HG03139 (cell line): ENCODE measurements at regions not wholly inside any gene's neighbourhood (a gene's known extent, or its start where the extent isn't known, plus 50 kb on each side); places are given as distances from the start of the nearest gene placed in this dataset.
"Not testable (repeated sequence)": the region's sequence is repeated elsewhere in the genome, so short reads cannot be mapped to it uniquely, and the experiment has no call there.

Experiments
- ATAC-seq: cut with Tn5 transposase; IDR thresholded peaks from one replicate; pipeline ENCODE4 v1.9.1; 2021; ENCODE audit not compliant: unreplicated experiment

DNA sequence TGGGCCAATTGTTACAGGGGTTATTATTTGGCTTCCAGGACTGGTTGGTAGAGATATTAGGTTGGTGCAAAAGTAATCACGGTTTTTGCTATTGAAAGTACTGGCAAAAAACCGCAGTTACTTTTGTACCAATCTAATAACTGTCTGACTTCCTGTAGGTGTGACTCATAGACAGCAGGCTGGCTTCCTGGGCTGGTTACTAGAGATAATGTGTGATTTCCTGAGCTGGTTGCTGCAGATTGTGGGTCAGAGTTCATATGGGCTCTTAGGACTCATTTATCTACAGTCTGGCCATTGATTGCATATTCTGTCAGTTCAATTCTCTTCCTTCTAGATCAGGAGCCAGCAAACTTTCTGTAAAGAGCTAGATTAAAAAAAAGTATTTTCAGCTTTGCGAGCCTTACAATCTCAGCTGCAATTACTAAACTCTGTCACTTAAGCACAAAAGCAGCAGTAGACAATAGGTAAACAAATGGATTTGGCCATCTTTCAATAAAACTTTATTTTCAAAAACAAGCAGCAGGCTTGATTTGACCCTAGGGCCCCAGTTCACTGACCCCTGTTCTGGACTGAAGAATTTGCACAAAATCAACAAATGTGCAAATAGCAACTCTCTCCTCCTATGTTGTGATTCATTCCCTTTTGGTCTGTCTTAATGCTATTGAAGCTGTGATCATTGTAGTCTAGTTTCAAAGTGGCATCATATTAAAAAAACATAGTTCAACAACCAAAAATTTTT lies 50.8 kb upstream of the BOD1L1 start:
- ATAC-seq = no peak

GRCh38 chr4:13681570-13681969 lies 54.0 kb upstream of the BOD1L1 start:
- no peak for ATAC-seq

DNA sequence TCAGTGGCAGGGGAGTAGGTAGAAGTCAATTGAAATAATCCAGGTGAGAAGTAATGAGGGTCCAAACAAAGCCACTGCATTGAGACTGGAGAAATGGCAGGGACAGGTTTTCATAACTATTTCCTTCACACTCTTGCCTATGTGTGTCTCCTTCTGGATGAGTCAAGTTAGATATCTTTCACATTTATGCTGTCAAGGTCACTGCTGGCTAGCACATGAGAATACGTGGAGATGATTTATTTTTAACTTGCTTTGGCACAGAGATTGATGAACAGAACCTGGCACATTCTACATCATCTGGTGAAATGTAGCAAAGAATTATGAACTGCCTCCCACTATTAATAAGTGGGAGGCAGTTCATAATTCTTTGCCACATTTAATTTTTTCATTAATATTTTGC lies 66.7 kb upstream of the BOD1L1 start:
- ATAC-seq = no peak

DNA sequence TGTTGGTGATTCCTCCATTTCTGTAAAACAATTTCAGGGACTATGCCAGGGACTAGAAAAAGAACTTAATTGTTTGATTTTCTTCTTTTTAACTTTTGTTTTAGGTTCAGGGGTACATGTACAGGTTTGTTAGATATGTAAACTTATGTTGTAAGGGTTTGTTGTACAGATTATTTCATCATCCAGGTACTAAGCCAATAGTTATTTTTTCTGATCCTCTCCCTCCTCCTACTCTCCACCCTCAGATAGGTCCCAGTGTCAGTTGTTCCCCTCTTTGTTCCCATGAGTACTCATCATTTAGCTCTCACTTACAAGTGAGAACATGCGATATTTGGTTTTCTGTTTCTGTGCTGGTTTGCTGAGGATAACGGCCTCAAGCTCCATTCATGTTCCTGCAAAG lies 70.8 kb upstream of the BOD1L1 start:
- no peak for ATAC-seq

DNA sequence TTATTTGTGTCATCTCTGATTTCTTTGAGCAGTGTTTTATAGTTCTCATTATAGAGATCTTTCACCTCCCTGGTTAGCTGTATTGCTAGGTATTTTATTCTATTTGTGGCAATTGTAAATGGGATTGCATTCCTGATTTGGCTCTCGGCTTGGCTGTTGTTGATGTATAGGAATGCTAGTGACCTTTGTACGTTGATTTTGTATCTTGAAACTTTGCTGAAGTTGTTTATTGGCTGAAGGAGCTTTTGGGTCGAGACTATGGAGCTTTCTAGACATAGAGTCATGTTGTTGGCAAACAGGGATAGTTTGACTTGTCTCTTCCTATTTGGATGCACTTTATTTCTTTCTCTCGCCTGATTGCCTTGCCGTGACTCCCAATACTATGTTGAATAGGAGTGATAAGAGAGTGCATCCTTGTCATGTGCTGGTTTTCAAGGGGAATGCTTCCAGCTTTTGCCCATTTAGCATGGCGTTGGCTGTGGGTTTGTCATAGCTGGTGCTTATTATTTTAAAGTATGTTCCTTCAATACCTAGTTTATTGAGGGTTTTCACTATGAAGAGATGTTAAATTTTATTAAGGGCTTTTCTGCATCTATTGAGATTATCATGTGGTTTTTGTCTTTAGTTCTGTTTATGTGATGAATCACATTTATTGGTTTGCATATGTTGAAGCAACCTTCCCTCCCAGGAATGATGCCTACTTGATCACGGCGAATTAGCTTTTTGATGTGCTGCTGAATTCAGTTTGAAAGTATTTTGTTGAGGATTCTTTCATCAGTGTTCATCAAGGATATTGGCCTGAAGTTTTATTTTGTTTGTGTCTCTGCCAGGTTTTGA lies 72.7 kb upstream of the BOD1L1 start:
- no peak for ATAC-seq

GRCh38 chr4:13700858-13701140 lies 73.3 kb upstream of the BOD1L1 start:
- not testable (repeated sequence) for ATAC-seq

DNA sequence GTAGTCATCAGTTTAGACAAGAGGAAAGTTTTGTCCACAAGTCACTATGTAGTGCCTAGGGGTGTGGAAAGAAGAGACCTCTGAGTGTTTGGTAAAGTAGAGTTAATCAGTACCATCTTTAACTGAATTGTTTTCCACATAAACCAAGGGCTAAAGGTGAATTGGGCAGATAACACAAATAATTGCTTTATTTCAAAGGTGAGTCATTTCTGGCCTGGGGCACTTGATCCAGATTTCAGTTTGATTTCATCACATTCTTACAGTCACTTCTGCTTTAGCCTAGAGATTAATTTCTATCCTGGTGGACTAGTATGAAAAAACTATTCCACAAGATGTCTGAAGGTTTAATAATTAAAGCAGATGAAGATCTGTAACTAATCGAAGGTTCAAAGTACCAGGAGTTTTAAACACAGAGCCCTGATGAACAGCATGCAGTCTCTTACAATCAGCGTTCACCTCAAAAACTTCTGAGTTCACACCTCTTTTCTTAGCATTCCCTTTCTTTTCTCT lies 74.5 kb upstream of the BOD1L1 start:
- ATAC-seq = no peak

- ATAC-seq = no peak
Observed at GRCh38 chr4:13703096-13703495, 75.6 kb upstream of the BOD1L1 start.

DNA sequence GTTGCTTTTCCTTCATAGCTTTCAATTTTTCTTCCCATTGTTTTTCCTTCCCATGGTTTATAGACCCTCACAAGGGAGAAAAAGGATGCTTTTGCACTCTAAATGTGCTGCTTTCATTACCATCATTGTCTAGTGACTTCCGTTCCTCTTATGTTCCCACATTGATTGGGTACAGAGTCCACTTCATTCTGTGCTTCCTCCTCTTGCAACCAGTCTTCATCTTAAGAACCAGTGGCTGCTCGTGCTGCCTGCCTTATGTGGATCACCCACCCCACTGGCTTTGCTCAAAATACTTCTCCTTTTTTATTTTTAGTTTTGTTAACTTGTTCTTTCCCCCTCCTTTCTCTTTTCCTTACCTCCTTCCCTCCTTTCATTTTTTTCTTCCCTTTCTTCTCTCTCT lies 76.5 kb upstream of the BOD1L1 start:
- ATAC-seq = no peak

DNA sequence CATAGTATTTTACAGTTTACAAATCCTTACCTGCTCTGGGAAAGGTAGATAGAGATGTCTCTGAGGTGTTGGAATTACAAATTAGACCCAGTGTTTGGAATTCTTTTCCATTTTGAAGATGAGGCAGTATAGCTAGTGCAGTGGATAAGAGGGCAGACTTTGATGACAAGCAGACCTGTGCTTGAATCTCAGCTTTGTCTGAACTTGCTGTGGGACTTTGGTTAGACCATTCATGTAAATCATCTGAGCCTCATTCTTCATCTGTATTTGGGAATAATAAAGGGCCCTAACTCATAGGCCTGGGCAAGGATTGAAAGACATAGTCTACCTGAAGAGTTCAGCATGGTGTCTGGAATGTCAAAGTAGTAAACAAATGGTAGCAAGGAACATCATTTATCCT lies 77.2 kb upstream of the BOD1L1 start:
- no peak for ATAC-seq

DNA sequence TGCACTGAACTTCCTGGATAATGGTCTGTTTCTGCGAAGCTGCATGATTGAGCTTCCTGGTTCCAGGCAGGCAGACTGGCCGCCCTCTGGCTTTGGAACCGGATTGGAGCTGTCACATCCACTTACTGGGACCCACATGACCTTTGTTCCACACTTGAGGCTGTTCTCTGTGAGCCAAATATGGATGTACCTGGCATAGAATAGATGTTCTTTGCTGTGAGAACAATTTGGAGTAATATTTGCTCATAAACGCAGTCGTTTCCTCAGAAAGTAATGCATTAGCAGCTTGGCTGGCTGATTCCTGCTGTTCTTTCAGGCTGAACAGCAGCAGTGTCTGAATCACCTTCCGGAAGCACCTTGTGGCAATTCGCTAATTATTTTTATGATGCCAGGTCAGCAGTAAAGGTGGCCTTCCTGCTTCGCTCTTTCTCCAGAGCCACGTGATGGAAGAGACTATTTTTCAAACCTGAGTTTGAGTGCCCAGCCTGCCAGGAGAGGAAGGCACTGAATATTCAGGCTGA lies 78.1 kb upstream of the BOD1L1 start:
- ATAC-seq = no peak

GRCh38 chr4:13706120-13706519 lies 78.6 kb upstream of the BOD1L1 start:
- no peak for ATAC-seq

DNA sequence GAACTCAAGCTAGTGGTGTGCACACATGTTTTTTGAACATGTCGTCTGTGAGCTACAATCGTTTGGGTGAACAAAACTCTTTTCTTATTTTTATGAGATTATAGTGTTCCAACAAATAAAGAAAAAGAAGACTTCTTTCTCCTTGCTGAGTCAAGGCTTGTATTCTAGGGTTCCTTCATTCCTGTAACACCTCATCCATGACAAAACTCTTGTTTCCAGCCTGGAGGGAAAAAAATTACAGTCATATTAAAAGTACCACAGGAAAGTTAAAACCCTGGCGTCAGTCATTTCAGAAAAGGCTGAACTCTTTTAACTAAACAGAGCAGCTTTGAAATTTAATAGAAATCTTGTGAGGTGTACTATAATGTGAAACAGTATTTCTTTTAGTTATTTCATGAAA lies 79.2 kb upstream of the BOD1L1 start:
- ATAC-seq = no peak

DNA sequence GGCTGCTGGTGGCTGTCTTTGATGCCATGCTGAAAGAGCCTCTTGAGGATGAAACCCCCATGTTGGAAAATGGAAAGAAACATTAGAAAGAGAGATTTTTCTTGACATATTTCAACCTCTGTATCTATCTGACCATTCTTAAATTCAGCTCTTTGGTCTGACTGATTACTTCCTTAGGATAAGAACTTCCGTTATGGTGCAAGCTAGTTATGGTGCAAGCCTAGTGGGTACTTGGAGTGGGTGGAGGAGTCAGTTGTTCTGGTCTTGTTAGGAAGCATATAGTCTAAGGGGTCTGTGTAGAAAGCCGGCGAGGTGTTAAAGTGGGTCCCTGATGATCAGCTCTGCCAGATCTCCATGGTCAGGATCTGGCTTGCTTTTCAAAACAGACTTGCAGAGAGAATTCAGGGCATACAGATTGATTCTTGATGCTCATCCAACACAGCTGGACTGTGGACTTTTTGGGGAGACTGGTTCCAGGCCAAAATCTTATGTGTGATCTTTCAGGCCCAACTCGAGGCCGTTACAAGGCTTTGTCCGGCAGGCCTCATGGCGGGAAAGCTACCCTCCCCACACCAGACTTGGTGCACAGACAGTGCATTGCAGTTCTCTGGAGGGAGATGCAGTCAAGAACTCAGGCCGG lies 82.8 kb upstream of the BOD1L1 start:
- no peak for ATAC-seq

- ATAC-seq = no peak
Observed at GRCh38 chr4:13711233-13711785, 83.8 kb upstream of the BOD1L1 start.

DNA sequence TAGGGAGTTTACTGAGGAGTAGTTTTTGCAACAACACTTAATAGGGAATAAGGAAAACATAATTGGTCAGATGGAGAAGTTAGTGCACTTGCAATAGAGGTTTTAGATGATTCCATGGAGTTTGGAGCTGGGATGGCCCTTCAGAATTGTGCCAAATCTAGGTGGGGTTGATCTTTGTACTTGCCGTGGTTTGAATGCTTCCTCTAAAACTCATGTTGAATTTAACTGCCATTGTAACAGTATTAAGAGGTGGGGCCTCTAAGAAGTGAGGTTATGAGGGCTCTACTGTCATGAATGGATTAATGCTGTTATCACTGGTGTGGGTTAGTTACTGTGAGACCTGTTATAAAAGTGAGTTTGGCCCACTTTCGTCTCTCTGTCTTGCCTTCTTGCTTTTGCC lies 94.4 kb upstream of the BOD1L1 start:
- ATAC-seq = no peak

- ATAC-seq = no peak
Observed at GRCh38 chr4:13722649-13723048, 95.1 kb upstream of the BOD1L1 start.

GRCh38 chr4:13728761-13729160 lies 101.2 kb upstream of the BOD1L1 start:
- no peak for ATAC-seq

GRCh38 chr4:13731019-13731418 lies 103.5 kb upstream of the BOD1L1 start:
- no peak for ATAC-seq

- ATAC-seq = no peak
Observed at GRCh38 chr4:13733817-13734216, 106.3 kb upstream of the BOD1L1 start.

- ATAC-seq = no peak
Observed at GRCh38 chr4:13750594-13750993, 123.1 kb upstream of the BOD1L1 start.
